NCI-H146 treated with DMSO at 0.1 percent for 48 hours (cell line): ENCODE measurements at regions not wholly inside any gene's neighbourhood (a gene's known extent, or its start where the extent isn't known, plus 50 kb on each side); places are given as distances from the start of the nearest gene placed in this dataset.

Experiments
- DNase-seq: peaks from one replicate; lab custom pipeline; 2025; ENCODE audit not compliant: unreplicated experiment; lab: John Stamatoyannopoulos, UW

DNA sequence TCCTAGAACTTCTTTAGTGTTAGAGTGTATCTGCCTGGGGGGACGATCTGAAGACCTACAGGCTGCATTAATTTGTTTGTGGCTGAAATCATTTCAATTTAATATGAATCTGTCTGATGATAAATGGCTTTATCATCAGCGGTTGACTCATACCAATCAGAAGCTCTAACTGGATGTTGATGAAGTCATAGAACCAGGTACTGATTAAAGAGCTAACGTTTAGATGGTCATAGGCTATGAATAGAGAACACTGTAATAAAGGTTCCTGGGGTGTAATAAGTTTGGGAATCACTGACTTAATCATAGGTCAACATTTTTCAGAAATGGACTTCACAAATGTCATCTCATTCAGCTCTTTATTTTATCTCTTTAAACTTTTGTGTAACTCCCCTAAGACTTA lies 329.9 kb downstream of the MSX2 start:
- no peak for DNase-seq

DNA sequence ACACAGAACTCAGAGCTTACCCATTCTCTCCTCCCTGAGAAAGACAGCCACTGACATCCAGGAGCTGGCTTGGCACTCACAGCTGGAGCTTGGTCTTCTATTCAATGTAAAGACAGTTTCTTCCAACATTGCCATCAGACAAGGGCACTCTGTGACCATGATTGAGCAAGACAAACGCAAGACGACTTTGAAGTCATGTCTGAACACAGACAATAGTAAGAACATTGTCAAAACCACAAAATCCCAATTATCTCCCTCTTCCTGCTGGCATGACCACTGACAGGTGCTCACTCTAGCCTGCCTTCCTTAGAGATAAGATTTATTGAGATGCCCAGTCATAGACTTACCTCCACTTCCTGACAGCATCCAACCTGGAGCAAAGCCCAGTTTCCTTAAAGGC lies 328.0 kb downstream of the MSX2 start:
- no peak for DNase-seq

DNA sequence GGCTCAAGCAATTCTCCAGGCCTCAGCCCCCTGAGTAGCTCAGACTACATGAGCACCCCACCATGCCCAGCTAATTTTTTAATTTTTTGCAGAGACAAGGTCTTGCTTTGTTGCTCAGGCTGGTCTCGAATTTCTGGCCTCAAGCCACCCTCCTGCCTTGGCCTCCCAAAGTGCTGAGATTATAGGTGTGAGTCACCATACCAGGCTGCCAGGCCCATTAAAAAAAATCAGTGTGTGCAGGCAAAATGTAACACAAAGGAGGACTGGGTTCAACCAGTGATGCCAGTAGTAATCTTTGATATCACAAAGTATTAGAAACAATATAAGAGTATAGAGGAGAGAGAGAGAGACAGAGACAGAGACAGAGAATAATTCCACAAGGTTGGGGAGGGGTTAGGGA lies 322.7 kb downstream of the MSX2 start:
- no peak for DNase-seq

DNA sequence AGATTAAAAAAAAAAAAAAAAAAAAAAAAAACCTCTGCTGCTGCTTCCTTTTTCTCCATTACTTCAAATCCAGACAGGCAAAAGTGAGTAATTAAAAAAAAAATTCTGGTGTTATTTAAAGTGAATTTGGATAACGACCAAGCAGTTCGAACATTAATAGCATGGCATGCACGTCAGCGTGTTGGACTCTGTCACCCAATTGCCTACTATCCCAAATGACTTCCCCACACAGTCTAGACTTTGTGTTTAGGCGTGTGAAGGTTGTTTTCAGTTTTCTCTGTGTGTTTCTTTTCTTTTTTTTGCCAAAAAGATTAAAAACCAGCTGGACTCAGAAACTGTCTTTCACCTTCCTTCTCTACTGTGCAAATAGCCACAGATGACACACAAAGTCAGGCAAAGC lies 321.4 kb downstream of the MSX2 start:
- DNase-seq: no peak

DNA sequence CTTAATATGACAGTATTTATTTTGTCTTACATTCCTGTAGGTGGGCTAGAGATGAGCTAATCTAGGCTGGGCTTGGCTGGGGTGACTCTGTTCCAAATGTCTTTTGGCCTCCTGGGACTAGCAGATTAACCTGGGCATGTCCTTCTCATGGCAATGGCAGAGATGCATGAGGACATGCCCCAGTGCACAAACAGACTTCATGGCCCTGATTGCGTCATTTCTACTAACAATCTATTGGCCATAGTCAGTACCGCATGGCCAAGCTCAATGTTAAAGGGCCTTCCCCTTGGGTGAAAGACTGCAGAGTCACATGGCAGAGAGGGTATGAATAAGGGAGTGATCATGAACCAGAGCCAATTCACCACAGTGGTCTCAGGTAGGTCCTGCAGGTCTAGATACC lies 313.4 kb downstream of the MSX2 start:
- no peak for DNase-seq

DNA sequence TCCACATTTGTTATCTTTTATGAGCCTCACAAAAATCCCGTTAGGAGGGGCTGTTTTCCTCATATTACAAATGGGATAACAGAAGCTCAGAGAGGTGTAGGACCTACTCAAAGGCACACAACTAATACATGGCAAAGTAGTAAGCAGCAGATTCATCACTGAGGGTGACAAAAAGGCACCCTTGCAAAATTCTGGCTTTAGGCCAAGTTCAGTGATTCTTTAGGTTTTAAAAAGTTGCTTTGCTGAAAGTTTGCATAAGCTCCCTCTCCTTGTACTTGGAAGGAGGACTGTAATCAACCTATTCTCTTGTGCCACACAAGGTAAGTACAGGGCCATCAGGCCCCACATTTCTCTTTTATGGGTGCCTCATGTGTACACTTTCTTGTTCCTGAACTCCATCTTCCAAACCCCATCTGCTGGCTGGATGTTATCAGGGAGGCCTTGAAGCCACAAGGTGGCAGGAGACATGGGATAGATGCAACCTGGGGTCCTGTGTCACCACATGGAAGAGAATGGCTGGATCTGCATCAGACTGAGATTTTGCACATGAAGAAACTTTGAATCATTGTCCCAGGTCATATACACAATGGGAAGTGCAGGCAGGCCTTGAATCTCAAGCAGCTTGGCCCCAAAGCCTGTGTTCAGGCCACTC lies 311.6 kb downstream of the MSX2 start:
- DNase-seq: no peak

DNA sequence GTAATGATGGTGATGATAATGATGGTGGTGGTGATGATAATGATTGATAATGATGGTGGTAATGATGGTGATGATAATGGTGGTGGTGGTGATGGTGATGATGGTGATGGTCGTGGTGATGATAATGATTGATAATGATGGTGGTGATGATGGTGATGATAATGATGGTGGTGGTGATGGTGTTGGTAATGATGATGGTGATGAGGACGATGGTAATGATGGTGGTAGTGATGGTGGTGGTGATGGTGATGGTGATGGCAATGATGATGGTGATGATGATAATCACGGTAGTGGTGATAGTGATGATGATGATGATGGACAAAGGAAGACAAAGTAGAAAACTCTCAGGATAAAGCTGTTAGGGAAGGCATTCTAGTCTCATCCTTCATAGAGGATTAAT lies 310.5 kb downstream of the MSX2 start:
- DNase-seq: no peak

DNA sequence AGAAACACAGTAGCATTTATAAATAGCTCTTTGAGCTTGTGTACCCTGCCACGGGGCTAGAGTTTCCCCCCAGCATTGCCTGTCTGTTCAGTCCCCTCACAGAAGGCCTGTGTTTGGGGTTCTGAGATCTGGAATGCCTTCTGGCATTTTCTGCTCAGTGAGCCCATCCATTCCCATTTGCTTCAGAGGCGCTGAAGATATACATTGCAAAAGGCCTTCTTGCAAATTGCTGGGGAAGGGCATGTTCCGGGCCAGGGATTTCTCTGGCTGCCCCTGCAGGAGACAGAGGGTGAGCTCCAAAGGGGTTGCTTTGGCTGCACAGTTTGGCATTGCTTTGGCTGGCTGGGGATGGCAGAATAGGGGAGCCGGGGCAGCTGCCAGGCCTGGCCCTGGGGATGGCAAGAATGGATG lies 308.4 kb downstream of the MSX2 start:
- DNase-seq: no peak

DNA sequence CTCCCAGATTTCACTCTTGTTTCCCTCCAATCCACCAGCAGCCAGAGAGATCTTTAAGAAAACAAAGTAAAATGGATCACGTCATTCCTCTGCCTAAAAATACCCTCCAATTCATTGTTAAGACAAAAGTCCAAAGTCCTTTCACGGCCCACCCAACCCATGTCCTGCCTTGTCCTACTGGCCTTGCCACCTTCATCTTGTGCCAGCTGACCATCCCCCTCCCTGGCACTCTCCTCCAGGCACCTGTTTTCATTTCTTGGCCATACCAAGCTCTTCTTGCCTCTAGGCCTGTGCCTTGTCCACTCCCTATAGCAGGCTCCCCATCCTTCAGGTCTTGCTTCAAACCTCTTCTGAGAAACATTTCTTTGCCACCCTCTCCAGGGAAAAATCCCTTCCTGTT lies 307.6 kb downstream of the MSX2 start:
- DNase-seq: no peak

DNA sequence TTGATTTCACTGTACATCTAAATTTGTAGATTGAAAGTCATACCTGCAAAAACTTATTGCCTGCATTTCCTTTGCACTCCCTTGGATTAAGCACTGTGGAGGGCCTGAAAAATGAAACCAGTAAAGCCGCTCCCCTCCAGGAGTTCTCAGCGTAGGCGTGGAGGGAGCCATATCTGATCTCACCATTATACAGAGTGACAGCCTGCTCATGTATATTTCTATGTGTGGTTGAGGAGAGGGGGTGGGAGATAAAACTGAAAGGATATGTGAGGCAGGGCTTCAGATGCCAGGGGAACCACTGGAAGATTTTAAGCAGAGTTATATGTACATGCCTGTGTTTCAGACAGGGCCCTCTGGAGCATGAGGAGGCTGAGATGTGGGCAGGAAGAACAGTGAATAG lies 303.0 kb downstream of the MSX2 start:
- DNase-seq: no peak

DNA sequence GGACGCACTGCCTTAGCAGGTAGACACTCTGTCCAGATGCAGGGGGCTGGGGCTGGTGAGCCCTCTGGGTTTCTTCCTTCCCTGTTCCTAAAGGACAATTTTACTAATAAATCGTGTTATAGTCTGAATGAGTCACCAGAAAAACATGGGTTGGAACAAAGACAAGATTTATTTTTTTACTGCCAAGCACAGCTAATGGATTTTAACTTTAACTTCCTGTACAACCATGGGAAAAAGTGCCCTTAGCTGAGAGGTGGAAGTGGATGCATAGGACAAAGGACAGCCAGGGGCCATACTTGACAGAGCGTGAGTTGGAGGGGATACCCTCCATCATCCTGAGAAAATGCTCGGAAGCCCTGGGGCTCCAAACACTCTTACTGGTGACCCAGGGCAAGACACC lies 300.7 kb downstream of the MSX2 start:
- no peak for DNase-seq

DNA sequence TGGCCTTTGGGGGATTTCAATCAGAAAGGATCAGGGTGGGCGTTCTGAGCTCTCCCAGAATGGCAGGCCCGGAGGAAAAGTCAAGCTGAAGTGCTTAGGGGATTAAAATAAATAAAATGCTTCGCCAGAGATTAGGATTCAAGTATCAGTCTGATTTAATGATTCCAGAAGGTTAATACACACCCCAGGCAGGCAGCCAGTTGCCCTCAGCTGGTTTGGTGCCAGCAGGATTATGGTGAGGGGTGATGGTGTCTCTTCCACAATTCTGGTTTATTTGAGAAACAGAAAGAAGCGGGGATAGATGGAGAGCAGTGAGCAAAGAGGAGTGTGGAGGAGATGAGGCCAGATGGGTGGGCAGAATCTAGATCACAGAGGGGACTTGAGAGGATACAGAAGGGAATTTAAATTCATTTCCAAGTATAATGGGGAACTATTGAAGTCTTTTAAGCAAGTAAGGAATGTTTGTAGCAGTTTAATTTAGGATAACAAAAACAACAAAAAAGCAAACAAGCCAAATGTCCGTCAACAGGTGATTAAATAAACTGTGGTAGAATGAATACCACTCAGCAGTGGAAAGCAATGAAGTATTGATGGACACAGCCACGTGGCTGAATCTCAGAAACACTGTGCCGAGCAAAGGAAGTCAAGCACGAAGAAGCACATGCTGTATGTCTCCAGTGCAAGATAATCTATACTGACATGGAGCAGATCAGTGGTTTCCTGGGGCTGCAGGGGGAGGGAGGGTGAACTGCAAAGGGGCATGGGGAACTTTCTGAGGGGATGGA lies 297.7 kb downstream of the MSX2 start:
- DNase-seq: no peak

DNA sequence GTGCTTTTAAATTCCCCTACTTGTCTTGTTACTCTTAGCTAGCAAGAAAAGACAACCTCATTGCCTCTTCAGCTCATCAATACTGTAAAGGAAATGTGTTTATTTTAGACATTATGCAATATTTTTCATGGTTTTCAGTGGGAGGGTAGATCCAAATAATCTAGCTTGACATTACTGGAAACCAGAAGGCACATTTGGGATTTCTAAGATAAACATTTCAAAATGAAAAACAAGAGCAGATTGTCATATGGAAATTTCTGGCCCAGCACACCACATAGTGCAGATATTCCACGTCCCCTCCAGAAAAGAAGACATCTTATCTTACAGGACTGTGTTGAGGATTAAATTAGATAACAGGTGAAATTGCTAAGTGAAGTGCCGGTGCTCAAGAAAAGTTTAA lies 296.9 kb downstream of the MSX2 start:
- DNase-seq: no peak

DNA sequence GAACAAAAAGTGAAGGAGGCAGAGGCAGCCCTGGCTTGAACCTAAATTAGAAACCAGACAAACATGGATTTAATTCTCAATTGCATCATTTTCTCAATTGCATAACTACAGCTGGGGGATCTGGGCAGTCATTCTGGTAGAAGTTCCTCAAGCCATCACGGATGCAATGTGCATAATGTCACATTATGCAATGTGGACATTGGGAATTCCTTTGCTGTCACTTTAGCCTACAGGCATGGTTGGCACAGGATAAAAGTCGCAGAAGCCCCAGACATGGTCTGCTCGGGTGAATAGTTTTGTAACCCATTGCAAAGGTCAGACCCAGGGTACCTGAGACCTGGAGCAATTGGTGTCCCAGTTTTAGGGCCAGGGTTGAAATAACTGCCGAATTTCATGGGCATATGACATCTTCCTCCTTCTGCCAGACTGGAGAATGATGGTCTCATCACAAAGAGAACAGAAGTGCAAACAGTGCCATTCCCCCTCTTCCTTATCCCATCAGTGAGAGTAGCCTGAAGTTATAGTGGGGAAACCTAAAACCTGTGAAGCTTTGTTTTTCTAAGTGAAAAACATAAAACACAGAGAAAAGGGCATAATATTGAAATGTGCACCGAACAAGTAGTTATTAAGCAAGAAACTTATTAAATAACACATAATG lies 290.8 kb downstream of the MSX2 start:
- DNase-seq: no peak

DNA sequence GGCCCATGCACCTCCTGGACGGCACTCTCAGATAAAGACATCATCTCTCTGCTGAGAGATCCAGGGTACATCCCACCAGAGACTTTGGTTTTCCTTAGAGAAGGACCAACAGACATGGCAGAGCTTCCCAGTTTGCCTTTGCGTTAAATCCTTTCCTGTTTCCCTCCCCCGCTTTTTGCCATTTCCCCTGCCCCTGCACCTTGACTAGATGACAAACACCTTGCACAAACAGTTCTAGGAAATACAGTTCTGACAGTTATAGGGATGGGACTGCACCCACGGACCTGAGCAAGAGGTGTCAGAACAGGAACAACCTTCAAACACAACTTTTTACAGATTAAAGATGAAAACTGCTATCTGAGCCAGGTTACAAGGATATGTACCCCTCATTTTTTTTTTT lies 288.9 kb downstream of the MSX2 start:
- DNase-seq: no peak

DNA sequence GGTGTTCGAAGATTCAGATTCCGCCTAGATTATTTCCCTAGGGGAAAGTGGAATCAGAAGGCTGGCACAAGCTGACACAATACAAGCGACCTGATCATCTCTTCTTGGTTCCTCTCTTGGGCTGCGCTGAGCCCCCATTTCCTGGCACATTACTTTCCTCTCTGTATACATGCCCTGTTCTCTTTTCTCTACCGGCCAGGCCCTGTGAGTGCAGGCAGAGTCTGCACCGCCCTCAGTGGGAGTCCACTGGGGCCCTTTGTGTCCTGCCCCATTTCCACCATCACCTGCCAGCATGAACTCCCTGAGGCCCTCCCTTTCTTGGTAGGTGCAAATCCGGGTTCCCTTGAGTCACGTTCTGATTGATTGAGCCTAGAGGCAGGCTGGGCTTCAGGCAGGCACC lies 287.9 kb downstream of the MSX2 start:
- no peak for DNase-seq

DNA sequence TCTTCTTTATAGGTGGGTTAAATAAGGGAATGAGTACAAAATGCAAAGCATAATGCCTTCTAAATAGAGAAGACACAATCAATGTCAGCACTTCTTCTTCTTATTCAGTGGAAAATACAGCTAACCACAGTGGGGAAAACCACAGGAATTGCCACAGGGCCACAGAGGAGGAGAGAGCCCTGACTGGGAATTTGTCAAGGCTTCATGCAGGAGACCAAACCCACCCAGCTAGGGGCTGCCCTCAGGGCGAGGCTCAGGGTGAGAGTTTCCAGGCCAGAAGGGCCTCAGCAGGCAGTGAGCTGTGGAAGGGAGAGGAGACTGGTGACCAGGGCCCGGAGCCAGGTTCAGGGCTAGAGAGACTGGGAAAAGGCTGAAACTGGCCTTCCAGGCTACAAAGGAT lies 279.1 kb downstream of the MSX2 start:
- no peak for DNase-seq

DNA sequence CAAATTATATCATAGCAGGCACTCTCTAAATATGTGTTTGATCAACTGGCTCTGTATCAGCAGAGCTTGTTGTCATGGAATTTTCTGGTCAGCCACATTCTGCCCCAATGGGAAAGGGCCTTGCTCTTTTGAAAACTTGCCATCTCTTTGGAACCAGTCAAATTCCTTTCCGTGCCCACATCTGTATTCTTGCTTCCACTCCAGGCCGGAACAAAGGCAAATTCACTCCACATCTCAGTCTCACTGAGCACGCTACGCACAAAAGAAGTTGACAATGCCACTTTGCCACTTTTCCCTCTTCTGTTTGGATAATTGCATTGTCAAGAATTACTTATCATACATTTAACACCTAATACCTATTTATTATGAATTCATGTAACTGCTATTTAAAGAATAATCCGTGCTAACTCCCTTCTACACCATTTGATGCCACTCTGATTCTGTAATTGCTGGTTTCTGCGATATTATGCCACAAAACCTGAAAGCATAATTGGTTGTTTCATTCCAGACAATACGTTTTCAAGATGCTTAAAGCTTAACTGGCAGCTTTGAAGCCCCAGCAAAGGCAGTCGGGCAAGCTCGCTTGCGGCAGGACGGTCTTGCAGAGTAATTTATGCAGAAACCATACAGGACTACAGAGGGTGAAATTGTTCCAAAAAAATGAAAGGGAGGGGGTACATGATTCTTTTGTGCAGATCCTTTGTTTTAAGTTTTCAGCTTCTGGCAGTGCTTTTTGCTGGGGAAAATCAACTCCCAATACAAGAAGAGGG lies 277.7 kb downstream of the MSX2 start:
- DNase-seq: no peak

DNA sequence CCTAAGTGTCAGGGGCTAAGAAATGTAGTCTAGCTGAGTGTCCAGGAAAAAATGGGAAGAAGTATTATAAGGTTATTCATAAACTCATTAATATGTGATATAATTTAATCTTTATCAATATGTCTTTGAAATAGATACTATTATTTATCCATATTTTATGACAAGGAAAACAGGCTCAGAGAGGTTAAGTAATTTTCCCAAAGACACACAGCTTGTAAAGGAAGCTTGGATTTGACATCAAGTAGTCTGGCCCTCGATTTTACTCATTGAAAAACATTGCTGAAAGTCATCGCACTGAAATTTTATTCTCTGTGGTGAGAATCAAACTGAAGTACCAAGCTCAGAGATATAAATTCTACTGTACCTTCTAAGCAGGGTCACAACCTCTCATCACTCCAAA lies 276.9 kb downstream of the MSX2 start:
- no peak for DNase-seq

DNA sequence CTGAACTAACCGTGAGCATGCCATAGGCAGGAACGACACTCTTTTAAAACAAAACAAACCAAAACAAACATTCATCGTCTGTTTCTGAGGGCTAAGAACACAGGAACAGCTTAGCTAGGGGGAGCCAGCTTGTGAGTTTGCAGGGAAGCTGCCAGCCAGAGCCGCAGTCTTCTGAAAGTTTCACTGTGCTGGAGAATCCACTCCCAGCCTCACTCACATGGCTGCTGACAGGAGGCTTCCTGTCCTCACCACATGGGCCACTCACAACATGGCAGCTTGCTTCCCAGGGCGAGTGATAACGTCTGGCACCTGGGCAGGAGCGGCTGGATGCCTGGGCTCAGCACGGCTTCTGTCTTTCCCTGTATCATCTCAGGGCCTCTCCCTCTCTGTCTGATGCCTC lies 275.2 kb downstream of the MSX2 start:
- no peak for DNase-seq

DNA sequence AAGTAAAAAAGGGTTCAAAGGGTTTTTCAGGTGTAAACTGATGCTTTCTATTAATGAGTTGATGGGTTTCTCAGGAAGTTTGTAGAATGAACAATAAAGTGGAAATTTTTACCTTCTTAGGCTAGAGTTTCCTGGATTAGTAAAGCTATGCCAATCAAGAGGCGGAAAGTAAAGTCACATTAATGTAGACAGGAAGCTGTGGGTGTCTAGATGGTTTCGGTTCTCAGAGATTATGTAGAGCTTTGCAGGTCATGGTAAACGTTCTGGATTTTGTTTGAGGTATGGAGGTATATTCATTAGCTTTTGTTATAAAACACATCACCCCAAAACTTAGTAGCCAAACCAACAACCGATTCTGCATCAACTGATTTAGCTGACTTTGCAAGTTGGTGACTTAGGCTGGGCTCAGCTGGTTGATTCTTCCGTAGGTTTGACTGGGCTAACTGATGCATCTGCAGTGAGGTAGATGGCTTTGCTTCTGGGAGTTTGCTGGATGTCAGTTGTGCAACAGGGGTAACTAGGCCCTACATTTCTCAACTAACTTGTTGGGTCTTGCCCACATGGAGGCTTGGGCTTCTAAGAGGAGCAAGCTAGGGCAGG lies 273.8 kb downstream of the MSX2 start:
- DNase-seq: no peak
